ENCODE measurements at regions not wholly inside any gene's neighbourhood (a gene's known extent, or its start where the extent isn't known, plus 50 kb on each side); places are given as distances from the start of the nearest gene placed in this dataset.

GRCh38 chr5:38207343-38207742 is 51.0 kb upstream of the EGFLAM start:
- H3K27ac ChIP-seq = no peak overlapping the region
- peaks cover 4% of the 10 kb centered on the region; the same call in 1 of the 2 replicates for H3K27me3 ChIP-seq (replicated peaks)
- H3K36me3 ChIP-seq = no peaks in the 10 kb centered on the region
- no peaks in the 10 kb centered on the region for H3K9me3 ChIP-seq (replicated peaks)
- H3K4me1 ChIP-seq (replicated peaks) = no peaks in the 10 kb centered on the region
- no peak for DNase-seq (ENCODE audit: low read depth in 1 of 2, low spot score in 2 of 2)
- H3K4me3 ChIP-seq = no peak overlapping the region

DNA sequence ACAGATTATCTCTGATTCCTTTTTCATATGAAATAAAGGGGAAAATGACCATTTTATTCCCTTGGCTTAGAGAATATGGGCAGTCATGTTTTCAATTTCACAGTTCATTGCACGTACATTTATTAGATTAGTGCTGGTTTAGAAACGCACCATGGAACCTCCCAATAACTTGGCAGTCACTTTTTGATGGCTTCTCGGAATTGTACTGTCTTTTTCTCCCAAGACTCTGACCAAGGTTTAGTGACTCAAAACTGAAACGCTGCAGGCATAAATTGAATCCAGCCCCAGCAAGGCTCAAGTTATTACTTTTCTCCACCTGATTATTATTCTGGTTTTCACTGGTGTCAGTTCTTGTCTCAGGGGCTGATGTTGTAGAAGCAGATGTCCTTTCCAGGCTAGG is 55.6 kb upstream of the EGFLAM start:
- Histone ChIP-seq H3K27me3 (replicated peaks) (no peaks in the 10 kb centered on the region; the same call in 1 of the 2 replicates), H3K9me3 (replicated peaks) (no peaks in the 10 kb centered on the region), H3K36me3 (no peaks in the 10 kb centered on the region), H3K4me3 (no peak overlapping the region), H3K4me1 (replicated peaks) (no peaks in the 10 kb centered on the region), H3K27ac (no peak overlapping the region)
- no peak for DNase-seq (ENCODE audit: low read depth in 1 of 2, low spot score in 2 of 2)

DNA sequence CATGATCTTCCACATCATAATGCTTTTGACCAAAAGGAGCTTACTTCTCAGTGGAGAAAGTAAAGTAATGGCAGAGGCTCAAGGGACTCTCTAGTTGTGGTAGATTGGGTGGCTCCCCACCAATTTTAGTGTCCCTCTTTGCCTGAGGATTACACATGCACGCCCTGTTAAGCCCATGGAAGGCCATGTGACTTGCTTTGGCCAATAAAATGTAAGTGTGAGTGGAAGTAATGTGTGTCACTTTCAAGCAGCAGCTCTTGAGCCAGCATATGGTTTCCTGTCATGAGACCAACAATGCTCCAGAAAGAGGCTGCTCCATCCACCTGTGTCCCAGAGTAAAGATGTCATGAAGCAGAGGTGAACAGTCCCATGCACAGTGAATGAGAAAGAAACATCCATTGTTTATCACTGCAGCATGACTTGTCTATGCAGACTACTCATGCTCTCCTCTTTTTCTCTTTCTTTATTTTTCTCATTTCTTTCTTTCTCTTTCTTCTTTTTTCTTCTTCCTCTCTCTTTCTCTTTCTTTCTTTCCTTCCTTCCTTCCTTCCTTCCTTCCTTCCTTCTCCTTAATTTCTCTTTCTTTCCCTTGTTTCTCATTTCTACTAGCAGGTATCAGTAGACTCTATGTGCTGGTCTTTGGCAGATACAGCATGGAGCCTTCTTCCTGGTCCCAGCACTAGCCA is 57.3 kb upstream of the EGFLAM start:
- Histone ChIP-seq H3K27ac (no peak overlapping the region), H3K4me3 (no peak overlapping the region), H3K4me1 (replicated peaks) (peaks cover 4% of the 10 kb centered on the region), H3K27me3 (replicated peaks) (no peaks in the 10 kb centered on the region), H3K9me3 (replicated peaks) (no peaks in the 10 kb centered on the region), H3K36me3 (no peaks in the 10 kb centered on the region)
- DNase-seq (ENCODE audit: low read depth in 1 of 2, low spot score in 2 of 2) = no peak

- Histone ChIP-seq H3K27ac (no peak overlapping the region), H3K36me3 (no peaks in the 10 kb centered on the region), H3K4me3 (no peak overlapping the region), H3K9me3 (replicated peaks) (no peaks in the 10 kb centered on the region), H3K27me3 (replicated peaks) (no peaks in the 10 kb centered on the region), H3K4me1 (replicated peaks) (peaks cover 21% of the 10 kb centered on the region)
- no peak for DNase-seq (ENCODE audit: low read depth in 1 of 2, low spot score in 2 of 2)
Measured at GRCh38 chr5:38197118-38197517, 61.2 kb upstream of the EGFLAM start.

- no peak overlapping the region for H3K4me3 ChIP-seq
- no peaks in the 10 kb centered on the region for H3K36me3 ChIP-seq
- H3K27ac ChIP-seq = no peak overlapping the region
- no peaks in the 10 kb centered on the region for H3K27me3 ChIP-seq (replicated peaks)
- peaks cover 21% of the 10 kb centered on the region for H3K4me1 ChIP-seq (replicated peaks)
- DNase-seq (ENCODE audit: low read depth in 1 of 2, low spot score in 2 of 2) = peak; percentile 74 to 77
- no peaks in the 10 kb centered on the region for H3K9me3 ChIP-seq (replicated peaks)
Measured at GRCh38 chr5:38193015-38193581, 65.3 kb upstream of the EGFLAM start.

- H3K36me3 ChIP-seq = no peaks in the 10 kb centered on the region
- no peak overlapping the region for H3K4me3 ChIP-seq
- DNase-seq (ENCODE audit: low read depth in 1 of 2, low spot score in 2 of 2) = no peak
- H3K27ac ChIP-seq = no peak overlapping the region
- H3K4me1 ChIP-seq (replicated peaks) = peaks cover 21% of the 10 kb centered on the region
- H3K9me3 ChIP-seq (replicated peaks) = no peaks in the 10 kb centered on the region
- H3K27me3 ChIP-seq (replicated peaks) = no peaks in the 10 kb centered on the region
Measured at GRCh38 chr5:38191693-38192092, 66.7 kb upstream of the EGFLAM start.

DNA sequence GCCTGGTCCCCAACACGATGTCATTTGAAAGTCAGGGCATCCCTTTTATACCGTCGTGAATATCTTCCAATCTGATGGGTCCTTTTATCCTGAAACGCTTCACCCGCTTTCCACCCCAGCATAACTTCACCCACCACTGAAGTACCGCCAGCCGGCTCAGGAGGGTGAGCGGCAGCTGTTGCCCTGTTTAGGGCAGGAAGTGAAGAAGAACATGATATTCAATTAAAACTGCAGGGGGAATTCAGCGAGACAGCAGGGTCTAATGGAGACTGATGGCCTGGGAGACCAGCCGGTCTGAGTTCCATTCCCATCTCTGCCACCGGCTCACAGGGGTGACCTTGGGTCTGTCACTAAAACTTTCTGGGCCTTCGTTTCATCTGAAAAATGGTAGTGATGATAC is 68.2 kb upstream of the EGFLAM start:
- Histone ChIP-seq H3K27ac (no peak overlapping the region), H3K36me3 (no peaks in the 10 kb centered on the region), H3K27me3 (replicated peaks) (no peaks in the 10 kb centered on the region), H3K4me1 (replicated peaks) (peaks cover 10% of the 10 kb centered on the region), H3K4me3 (no peak overlapping the region), H3K9me3 (replicated peaks) (no peaks in the 10 kb centered on the region)
- DNase-seq (ENCODE audit: low read depth in 1 of 2, low spot score in 2 of 2) = no peak

DNA sequence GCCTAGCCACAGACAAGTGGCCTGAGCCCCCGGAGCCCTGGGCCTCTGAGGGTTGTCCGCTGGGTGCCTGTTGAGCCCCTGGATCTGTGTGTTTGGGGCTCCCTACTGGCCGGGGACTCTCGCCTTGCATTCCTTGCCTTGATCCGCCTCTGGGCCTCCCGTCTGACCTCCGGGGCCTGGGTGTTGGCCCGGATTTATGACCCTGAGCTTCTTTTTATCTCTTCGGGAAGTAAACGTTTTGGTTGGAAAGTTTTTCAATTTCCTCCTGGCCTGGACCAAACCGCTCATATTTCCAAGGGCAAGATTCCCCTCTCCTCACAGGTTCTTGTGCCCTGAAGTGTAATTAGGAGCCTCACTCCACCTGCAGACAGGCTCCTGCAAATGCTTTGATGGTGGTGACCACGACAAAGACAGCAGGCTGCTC is 69.3 kb upstream of the EGFLAM start:
- Histone ChIP-seq H3K27ac (no peak overlapping the region), H3K4me1 (replicated peaks) (peaks cover 10% of the 10 kb centered on the region), H3K36me3 (no peaks in the 10 kb centered on the region), H3K9me3 (replicated peaks) (no peaks in the 10 kb centered on the region), H3K4me3 (no peak overlapping the region), H3K27me3 (replicated peaks) (no peaks in the 10 kb centered on the region)
- no peak for DNase-seq (ENCODE audit: low read depth in 1 of 2, low spot score in 2 of 2)

DNA sequence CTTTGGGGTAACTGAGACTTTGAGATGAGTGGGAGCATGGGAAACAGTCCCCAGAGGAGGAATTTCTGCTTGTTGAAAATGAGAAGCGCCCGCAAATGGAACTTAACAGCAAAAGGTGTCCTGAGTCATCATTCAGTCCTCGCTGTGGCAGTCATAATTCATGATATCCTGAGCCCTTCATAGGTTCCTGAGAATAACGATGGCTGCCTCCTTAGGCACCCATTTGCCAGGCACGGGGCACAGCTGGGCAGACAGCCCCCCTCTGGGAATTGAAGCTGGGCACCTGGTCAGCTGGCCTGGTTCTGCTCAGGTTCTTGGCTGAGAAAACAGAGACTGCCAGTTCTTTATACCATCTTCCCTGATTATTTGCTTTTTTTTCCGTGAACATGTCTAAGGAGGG is 69.8 kb upstream of the EGFLAM start:
- Histone ChIP-seq H3K36me3 (no peaks in the 10 kb centered on the region), H3K4me1 (replicated peaks) (peaks cover 8% of the 10 kb centered on the region), H3K27ac (no peak overlapping the region), H3K9me3 (replicated peaks) (no peaks in the 10 kb centered on the region), H3K27me3 (replicated peaks) (no peaks in the 10 kb centered on the region), H3K4me3 (no peak overlapping the region)
- no peak for DNase-seq (ENCODE audit: low read depth in 1 of 2, low spot score in 2 of 2)

- no peak overlapping the region for H3K27ac ChIP-seq
- DNase-seq (ENCODE audit: low read depth in 1 of 2, low spot score in 2 of 2) = no peak
Measured at GRCh38 chr5:38187532-38187931, 70.8 kb upstream of the EGFLAM start.

DNA sequence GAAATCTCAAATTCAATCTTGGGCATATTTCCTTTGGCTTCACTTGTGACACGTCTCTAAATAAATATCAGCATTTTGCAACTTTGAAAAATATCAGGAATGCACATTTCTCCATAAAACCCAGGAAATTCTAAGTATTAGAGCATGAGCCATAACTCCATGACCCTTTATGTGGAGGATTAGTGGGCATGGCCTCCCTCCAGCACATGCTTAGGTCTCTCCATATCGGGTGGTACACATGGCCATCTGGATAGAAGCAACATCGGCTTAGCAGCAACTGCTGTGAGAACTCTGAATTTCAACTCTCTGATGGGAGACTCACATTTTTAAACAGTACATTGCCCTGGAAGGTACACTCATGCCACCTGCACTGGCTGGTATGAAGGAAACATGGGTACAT is 73.7 kb upstream of the EGFLAM start:
- DNase-seq (ENCODE audit: low read depth in 1 of 2, low spot score in 2 of 2) = no peak
- H3K9me3 ChIP-seq (replicated peaks) = no peaks in the 10 kb centered on the region
- H3K27me3 ChIP-seq (replicated peaks) = no peaks in the 10 kb centered on the region
- no peak overlapping the region for H3K4me3 ChIP-seq
- no peaks in the 10 kb centered on the region for H3K4me1 ChIP-seq (replicated peaks)
- no peaks in the 10 kb centered on the region for H3K36me3 ChIP-seq
- H3K27ac ChIP-seq = no peak overlapping the region

More at GRCh38 chr5:38187532-38187931, 70.8 kb upstream of the EGFLAM start:
- H3K36me3 ChIP-seq = no peaks in the 10 kb centered on the region
- H3K9me3 ChIP-seq (replicated peaks) = no peaks in the 10 kb centered on the region
- no peak overlapping the region for H3K4me3 ChIP-seq
- H3K27me3 ChIP-seq (replicated peaks) = no peaks in the 10 kb centered on the region
- no peaks in the 10 kb centered on the region for H3K4me1 ChIP-seq (replicated peaks)

GRCh38 chr5:38182991-38183390 is 75.4 kb upstream of the EGFLAM start:
- no peaks in the 10 kb centered on the region for H3K27me3 ChIP-seq (replicated peaks)
- no peak overlapping the region for H3K4me3 ChIP-seq
- H3K27ac ChIP-seq = no peak overlapping the region
- DNase-seq (ENCODE audit: low read depth in 1 of 2, low spot score in 2 of 2) = no peak
- H3K4me1 ChIP-seq (replicated peaks) = no peaks in the 10 kb centered on the region
- H3K9me3 ChIP-seq (replicated peaks) = no peaks in the 10 kb centered on the region
- no peaks in the 10 kb centered on the region for H3K36me3 ChIP-seq

GRCh38 chr5:38168029-38168428 is 90.3 kb upstream of the EGFLAM start:
- H3K9me3 ChIP-seq (replicated peaks) = no peaks in the 10 kb centered on the region
- no peaks in the 10 kb centered on the region for H3K4me1 ChIP-seq (replicated peaks)
- DNase-seq (ENCODE audit: low read depth in 1 of 2, low spot score in 2 of 2) = no peak
- no peaks in the 10 kb centered on the region for H3K27me3 ChIP-seq (replicated peaks)
- no peak overlapping the region for H3K4me3 ChIP-seq
- no peaks in the 10 kb centered on the region for H3K36me3 ChIP-seq
- H3K27ac ChIP-seq = no peak overlapping the region

- H3K9me3 ChIP-seq (replicated peaks) = no peaks in the 10 kb centered on the region
Measured at GRCh38 chr5:38167562-38167996, 90.8 kb upstream of the EGFLAM start.

DNA sequence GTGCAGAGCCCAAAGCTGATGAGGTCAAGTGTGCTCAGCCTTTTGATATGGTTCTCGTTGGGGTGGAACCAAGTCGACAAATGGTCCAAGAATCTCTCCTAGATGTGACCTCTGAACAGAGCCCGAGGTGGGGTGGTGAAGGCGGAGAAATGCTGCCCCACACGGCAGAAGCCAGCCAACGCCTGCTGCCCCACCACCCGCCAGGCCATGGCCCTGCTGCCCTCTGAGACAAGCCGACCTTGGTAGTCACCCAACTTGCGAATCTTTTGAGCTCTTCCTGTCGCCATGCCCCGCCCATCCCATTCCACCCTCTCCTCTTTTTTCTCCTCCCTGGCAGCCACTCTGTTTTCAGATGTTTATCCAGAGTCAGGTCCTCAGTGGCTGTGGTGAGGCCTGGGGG is 91.5 kb upstream of the EGFLAM start:
- H3K27me3 ChIP-seq (replicated peaks) = no peaks in the 10 kb centered on the region
- no peaks in the 10 kb centered on the region for H3K4me1 ChIP-seq (replicated peaks)
- no peak for DNase-seq (ENCODE audit: low read depth in 1 of 2, low spot score in 2 of 2)

More at GRCh38 chr5:38167562-38167996, 90.8 kb upstream of the EGFLAM start:
- Histone ChIP-seq H3K4me1 (replicated peaks) (no peaks in the 10 kb centered on the region), H3K36me3 (no peaks in the 10 kb centered on the region), H3K27ac (no peak overlapping the region), H3K4me3 (no peak overlapping the region), H3K27me3 (replicated peaks) (no peaks in the 10 kb centered on the region)
- DNase-seq (ENCODE audit: low read depth in 1 of 2, low spot score in 2 of 2) = no peak

More for the DNA sequence above, 91.5 kb upstream of the EGFLAM start:
- H3K9me3 ChIP-seq (replicated peaks) = no peaks in the 10 kb centered on the region
- no peak overlapping the region for H3K4me3 ChIP-seq
- H3K27ac ChIP-seq = no peak overlapping the region
- H3K36me3 ChIP-seq = no peaks in the 10 kb centered on the region
